GM12865 (cell line): ENCODE measurements at regions not wholly inside any gene's neighbourhood (a gene's known extent, or its start where the extent isn't known, plus 50 kb on each side); places are given as distances from the start of the nearest gene placed in this dataset.

ENCODE experiments used
- DNase-seq: peaks from one replicate; pipeline ENCODE4 v3.0.0; 2010; ENCODE audit warnings: low read depth
- H3K4me3 ChIP-seq: 2 replicates; pipeline ENCODE4 v1.5.1; 2011; ENCODE audit warnings: mild to moderate bottlenecking, low read depth, low read length, control low read depth
- CTCF ChIP-seq: IDR thresholded peaks from 2 replicates; pipeline ENCODE4 v1.5.1; 2011; ENCODE audit warnings: low read length, control low read depth, low read depth, inconsistent platforms; ENCODE audit not compliant: insufficient read depth; ENCODE audit errors: missing control alignments

DNA sequence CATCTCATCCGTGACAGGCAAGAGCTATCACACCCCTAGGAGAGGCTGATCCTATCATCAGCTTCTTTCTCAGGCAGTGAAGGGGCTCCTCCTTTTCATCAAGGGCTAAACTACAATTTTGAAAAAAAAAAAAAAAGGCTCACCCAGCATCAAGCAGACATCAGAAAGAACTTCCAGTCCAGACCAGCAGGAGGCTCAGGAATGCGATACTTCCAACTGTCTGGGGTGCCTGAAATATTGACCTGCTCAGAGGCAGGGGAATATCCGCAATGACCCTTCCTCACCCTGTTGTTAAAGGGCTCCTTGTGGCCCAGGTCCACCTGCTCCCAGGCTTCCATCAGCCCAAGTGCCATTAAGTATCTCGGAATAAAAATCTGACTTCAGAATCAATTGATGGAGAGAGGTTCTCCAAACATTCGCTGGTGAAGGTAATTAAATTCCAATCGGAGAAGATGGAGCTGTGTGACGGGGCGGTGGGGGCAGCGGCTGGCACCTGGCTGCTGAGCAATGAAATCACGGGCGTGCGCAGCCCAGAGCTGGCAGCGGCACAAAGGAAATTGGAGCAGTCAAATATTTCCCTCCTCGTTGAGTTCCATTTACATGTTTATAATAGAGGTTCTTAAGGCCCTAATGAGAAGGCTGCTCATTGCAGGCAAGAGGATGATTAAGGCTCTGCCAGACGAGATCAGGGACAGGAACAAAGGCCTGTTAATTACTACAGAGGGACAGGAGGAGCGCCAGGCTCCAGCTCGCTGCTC, 69.0 kb upstream of the THY1 start:
- no peak for DNase-seq
- H3K4me3 ChIP-seq: no peak overlapping the region
- TF ChIP-seq CTCF: peak; percentile 10

- no peak for DNase-seq
- no peak overlapping the region for H3K4me3 ChIP-seq
- no peak for TF ChIP-seq CTCF
Observed at GRCh38 chr11:119490253-119491006, 67.5 kb upstream of the THY1 start.

DNA sequence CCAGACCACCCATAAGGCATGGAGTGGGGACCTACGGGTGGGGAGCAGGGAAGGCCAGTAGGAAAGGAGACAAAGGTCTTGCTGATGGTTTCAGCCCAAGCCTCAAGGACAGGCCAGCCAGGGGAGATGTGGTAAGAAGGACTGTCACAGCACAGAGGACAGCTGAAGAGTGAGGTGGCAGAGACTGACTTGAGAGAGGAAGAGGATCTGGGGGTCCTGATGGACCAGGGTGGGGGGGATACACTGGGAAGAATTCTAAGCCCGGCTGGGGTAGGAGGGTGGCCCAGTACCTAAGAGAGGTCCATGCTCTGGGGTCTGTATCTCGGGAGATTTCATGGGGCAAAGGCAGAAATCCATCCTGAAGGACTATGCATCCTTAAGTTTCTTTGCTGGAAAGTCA, 66.1 kb upstream of the THY1 start:
- no peak for TF ChIP-seq CTCF
- H3K4me3 ChIP-seq: no peak overlapping the region
- DNase-seq: no peak

DNA sequence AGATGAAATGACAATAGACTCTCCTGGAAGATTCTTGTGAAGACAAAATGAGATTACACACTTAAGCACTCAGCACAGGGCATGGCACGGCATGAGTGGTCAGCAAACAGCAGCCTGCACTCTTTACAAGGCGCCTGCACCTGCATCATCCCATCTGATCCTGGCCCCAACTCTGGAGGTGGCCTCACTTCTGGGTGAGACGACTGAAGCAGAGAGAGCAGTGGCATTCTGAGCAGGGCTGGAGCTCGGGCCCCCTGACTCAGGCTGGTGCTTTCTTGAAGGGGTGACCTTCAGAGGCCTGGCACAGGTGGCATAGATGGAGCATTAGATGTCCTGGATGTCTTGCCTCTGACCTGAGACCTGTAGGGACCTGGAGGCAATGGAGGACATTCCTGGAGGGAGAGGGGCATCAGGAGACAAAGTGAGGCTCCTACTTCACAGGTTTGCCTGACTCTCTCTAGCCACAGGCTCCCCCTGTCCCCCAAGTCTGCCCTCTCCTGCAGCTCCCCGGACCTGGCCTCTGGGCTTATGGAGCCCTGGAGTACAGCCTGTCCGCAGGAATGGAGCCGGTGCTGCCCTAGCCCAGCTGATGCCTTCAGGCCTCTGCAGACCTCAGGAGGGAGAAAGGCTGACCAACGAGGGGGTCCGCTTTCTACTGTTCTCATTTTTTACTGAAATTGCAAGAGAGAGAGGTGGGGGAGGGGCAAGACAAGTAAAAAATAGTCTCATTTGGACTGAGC, 65.5 kb upstream of the THY1 start:
- TF ChIP-seq CTCF: no peak
- no peak overlapping the region for H3K4me3 ChIP-seq

GRCh38 chr11:119486691-119487259, 63.8 kb upstream of the THY1 start:
- no peak for TF ChIP-seq CTCF
- DNase-seq: no peak
- H3K4me3 ChIP-seq: no peak overlapping the region

More for the DNA sequence above, 65.5 kb upstream of the THY1 start:
- no peak for DNase-seq

DNA sequence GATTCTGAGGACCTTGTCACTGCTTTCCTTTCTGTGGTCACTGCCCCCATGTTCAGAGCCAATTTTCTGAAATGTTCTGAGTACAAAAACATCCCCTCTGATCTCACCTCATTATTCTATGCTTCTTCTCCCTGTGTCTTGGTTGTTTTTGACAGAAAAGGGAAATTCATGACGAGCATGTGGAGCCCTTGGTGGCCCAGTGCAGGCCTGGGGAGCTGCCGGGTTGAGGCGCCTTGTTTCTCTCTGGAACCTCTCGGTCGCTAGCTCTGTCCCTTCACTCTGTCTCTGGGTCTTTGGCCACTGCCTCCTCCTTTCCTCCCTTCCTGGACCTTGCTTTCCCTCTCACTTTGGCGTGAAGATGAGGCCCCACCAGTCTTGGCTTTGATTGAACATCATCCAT, 63.0 kb upstream of the THY1 start:
- no peak for DNase-seq
- no peak for TF ChIP-seq CTCF
- no peak overlapping the region for H3K4me3 ChIP-seq
